Panc1 (cell line): ENCODE measurements at regions not wholly inside any gene's neighbourhood (a gene's known extent, or its start where the extent isn't known, plus 50 kb on each side); places are given as distances from the start of the nearest gene placed in this dataset.

Source experiments
- ATAC-seq: fragments of 200-7000 bp; cut with Tn5 transposase; 2 replicates; pipeline ENCODE4 v1.9.1; 2020; ENCODE audit warnings: mild to moderate bottlenecking, moderate library complexity
- BruUV-seq: library from RNA; stranded (reverse); fragments of 400-500 nt; replicated peaks from 2 replicates; lab custom pipeline; 2021; lab: Mats Ljungman, UMichigan
- CTCF ChIA-PET: fragments of 300-600 bp; sonication (Branson Sonifier 250); formaldehyde crosslinking; loops from one replicate; lab custom pipeline; 2022; ENCODE audit warnings: antibody characterized with exemption; lab: Charles Lee
- POLR2A ChIA-PET: fragments of 300-600 bp; sonication (Branson Sonifier 250); formaldehyde crosslinking; loops from one replicate; lab custom pipeline; 2022; ENCODE audit warnings: antibody characterized with exemption; lab: Charles Lee
- DNase-seq: peaks from one replicate; pipeline ENCODE4 v3.0.0-alpha.2; 2010; ENCODE audit warnings: low read depth, low spot score
- H3K27ac ChIP-seq: 2 replicates; pipeline ENCODE4 v1.5.1; 2011; ENCODE audit warnings: mild to moderate bottlenecking, low read length, inconsistent platforms
- H3K27me3 ChIP-seq: fragments of 200-500 bp; sonication (Bioruptor generic); 2 replicates; pipeline ENCODE4 v1.6.0; 2014; ENCODE audit warnings: low read length, inconsistent platforms; ENCODE audit not compliant: control insufficient read depth, insufficient read depth
- H3K36me3 ChIP-seq: fragments of 200-500 bp; sonication (Bioruptor generic); 2 replicates; pipeline ENCODE4 v1.5.1; 2014; ENCODE audit warnings: inconsistent platforms, mild to moderate bottlenecking, low read length, moderate library complexity; ENCODE audit not compliant: control insufficient read depth, insufficient read depth
- H3K4me1 ChIP-seq: 2 replicates; pipeline ENCODE4 v1.5.1; 2011; ENCODE audit warnings: inconsistent platforms, mild to moderate bottlenecking, low read length, moderate library complexity; ENCODE audit not compliant: control insufficient read depth, insufficient read depth
- H3K4me3 ChIP-seq, 2 experiments: 2 replicates each; pipeline ENCODE4 v1.5.1; 2011 to 2012; ENCODE audit warnings: low read depth in 2 of 2, low read length in 2 of 2, mild to moderate bottlenecking in 2 of 2, inconsistent platforms in 1 of 2, moderate library complexity in 1 of 2
- H3K9me3 ChIP-seq: fragments of 200-500 bp; sonication (Bioruptor generic); 2 replicates; pipeline ENCODE4 v1.5.1; 2014; ENCODE audit warnings: low read depth, mild to moderate bottlenecking, inconsistent platforms, low read length, moderate library complexity; ENCODE audit not compliant: control insufficient read depth, insufficient read depth
- POLR2AphosphoS5 ChIP-seq: IDR thresholded peaks from 2 replicates; pipeline ENCODE4 v1.6.1; 2012; ENCODE audit warnings: mild to moderate bottlenecking, low read depth, low read length, moderate library complexity
- SIN3A ChIP-seq: IDR thresholded peaks from 2 replicates; pipeline ENCODE4 v1.6.1; 2012; ENCODE audit warnings: low read depth, mild to moderate bottlenecking, low read length, moderate library complexity, borderline replicate concordance; ENCODE audit not compliant: insufficient read depth
- TCF7L2 ChIP-seq: IDR thresholded peaks from 2 replicates; pipeline ENCODE4 v1.6.1; 2011; ENCODE audit warnings: mild to moderate bottlenecking, low read depth, low read length, inconsistent platforms
- in situ Hi-C: cut with HindIII; loops from 2 replicates; pipeline ENCODE4 v1.10.0; 2016; ENCODE audit warnings: low sequenced_read_pairs, low pct_unique_long_range_greater_than_20kb
- intact Hi-C: fragments of 100-400 bp; cut with micrococcal nuclease; formaldehyde crosslinking; loops from one replicate; pipeline ENCODE4 v1.10.0; 2022; ENCODE audit not compliant: unreplicated experiment
- TF ChIP-seq, protein P1 (sequence below): fragments of 450-650 bp; IDR thresholded peaks from 2 replicates; pipeline ENCODE4 v1.5.1; 2017; ENCODE audit warnings: mild to moderate bottlenecking
- TF ChIP-seq, protein P2 (sequence below), 2 experiments: IDR thresholded peaks; 2 replicates each; pipeline ENCODE4 v1.6.1; 2011 to 2012; ENCODE audit warnings: low read depth in 2 of 2, control low read depth in 1 of 2, low read length in 1 of 2, mild to moderate bottlenecking in 1 of 2, moderate library complexity in 1 of 2; ENCODE audit not compliant: insufficient read depth in 1 of 2

DNA sequence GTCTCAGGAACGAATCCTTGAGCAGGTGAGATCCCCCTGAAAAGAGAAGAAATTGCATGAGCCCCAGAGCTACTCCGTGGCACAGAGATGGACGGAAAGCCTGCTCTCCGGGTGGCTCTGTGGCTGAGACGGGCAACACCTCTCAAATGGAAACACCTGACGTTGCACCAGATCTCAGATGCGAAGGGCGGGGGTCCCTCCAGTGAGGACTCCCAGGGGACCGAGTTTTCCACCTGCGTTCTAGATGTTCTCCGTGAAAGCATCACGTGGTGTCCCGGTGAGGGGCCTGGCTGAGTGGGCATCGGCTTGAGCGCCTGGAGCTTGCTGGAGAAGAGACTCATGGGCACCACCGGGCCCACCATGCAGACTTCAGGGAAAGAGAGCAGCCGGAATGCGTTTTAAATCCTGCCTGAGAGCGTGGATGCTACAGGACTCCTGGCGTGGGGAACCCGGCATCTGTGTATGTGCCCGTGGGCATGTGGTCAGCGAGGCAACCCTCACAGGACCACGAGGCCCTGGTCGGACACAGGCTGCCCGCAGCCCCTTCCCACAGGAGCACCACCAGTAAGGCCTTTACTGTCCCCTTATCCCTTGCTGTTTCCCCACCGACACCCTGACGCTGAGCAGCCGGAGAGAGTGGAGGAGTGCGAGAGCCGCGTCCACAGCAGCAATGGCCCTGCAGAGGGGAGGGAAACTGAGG is 378.4 kb upstream of the IRX4 start:
- no peak overlapping the region for H3K4me3 ChIP-seq
- H3K36me3 ChIP-seq: no peaks in the 10 kb centered on the region
- ChIA-PET POLR2A (no interaction called here), CTCF (no interaction called here)
- no peaks in the 10 kb centered on the region for H3K9me3 ChIP-seq
- no peaks in the 10 kb centered on the region for H3K4me1 ChIP-seq
- peaks cover 13% of the 10 kb centered on the region; the same call in 1 of the 2 replicates for H3K27me3 ChIP-seq
- DNase-seq: no peak
- no peak for TF ChIP-seq TCF7L2
- TF ChIP-seq POLR2AphosphoS5: no peak
- no peak for TF ChIP-seq SIN3A
- in situ Hi-C loops (no loop called here), intact Hi-C loops (no loop called here)
- ATAC-seq: no peak
- no peak overlapping the region for H3K27ac ChIP-seq
- BruUV-seq: no TSS peak

DNA sequence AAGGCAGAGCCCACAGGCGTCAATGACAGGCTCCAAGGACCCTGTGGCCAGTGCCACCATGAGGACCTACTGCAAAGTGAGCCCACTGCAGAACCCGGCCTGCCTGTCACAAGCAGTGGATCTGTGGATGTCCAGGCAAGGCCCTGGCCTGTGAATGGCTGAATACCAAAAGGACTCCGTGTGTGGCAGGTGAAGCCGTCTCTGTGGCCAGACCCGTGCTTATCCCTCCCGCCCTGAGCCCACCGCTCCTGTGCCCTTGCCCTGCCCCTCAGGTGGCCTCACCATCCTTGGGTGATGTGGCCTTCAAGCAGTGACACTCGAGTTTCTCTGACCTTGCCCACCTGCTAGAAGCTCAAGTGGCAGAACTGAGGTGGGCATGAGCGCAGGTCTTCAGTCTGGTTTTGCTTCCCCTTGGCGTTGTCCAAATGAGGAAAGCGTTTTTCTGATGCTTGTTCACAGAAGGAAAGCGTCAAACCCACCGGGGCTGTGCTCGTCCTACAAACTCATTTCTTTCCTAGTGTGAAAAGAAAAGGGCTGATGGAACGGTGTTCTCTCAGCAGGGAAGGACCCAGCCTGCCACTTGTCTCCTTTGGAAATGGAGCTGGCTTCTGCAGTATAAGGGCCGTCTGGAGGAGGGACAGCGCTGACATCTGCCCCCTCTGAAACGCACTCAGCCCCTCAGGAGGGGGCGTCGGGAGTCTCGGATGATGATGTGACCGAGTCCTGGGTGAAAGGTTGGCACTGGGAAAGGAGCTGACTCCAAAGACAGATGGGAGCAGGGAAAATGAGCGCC is 377.7 kb upstream of the IRX4 start:
- H3K36me3 ChIP-seq: no peaks in the 10 kb centered on the region
- intact Hi-C loops (no loop called here), in situ Hi-C loops (no loop called here)
- DNase-seq (no peak), ATAC-seq (no peak)
- TF ChIP-seq SIN3A: no peak
- TF ChIP-seq, protein P1, sequence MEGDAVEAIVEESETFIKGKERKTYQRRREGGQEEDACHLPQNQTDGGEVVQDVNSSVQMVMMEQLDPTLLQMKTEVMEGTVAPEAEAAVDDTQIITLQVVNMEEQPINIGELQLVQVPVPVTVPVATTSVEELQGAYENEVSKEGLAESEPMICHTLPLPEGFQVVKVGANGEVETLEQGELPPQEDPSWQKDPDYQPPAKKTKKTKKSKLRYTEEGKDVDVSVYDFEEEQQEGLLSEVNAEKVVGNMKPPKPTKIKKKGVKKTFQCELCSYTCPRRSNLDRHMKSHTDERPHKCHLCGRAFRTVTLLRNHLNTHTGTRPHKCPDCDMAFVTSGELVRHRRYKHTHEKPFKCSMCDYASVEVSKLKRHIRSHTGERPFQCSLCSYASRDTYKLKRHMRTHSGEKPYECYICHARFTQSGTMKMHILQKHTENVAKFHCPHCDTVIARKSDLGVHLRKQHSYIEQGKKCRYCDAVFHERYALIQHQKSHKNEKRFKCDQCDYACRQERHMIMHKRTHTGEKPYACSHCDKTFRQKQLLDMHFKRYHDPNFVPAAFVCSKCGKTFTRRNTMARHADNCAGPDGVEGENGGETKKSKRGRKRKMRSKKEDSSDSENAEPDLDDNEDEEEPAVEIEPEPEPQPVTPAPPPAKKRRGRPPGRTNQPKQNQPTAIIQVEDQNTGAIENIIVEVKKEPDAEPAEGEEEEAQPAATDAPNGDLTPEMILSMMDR: no peak
- TF ChIP-seq, protein P2, sequence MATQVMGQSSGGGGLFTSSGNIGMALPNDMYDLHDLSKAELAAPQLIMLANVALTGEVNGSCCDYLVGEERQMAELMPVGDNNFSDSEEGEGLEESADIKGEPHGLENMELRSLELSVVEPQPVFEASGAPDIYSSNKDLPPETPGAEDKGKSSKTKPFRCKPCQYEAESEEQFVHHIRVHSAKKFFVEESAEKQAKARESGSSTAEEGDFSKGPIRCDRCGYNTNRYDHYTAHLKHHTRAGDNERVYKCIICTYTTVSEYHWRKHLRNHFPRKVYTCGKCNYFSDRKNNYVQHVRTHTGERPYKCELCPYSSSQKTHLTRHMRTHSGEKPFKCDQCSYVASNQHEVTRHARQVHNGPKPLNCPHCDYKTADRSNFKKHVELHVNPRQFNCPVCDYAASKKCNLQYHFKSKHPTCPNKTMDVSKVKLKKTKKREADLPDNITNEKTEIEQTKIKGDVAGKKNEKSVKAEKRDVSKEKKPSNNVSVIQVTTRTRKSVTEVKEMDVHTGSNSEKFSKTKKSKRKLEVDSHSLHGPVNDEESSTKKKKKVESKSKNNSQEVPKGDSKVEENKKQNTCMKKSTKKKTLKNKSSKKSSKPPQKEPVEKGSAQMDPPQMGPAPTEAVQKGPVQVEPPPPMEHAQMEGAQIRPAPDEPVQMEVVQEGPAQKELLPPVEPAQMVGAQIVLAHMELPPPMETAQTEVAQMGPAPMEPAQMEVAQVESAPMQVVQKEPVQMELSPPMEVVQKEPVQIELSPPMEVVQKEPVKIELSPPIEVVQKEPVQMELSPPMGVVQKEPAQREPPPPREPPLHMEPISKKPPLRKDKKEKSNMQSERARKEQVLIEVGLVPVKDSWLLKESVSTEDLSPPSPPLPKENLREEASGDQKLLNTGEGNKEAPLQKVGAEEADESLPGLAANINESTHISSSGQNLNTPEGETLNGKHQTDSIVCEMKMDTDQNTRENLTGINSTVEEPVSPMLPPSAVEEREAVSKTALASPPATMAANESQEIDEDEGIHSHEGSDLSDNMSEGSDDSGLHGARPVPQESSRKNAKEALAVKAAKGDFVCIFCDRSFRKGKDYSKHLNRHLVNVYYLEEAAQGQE (IDR thresholded peaks at IDR 0.05; ENCODE audit: insufficient read depth in 1 of 2, low read depth in 2 of 2, low read length in 1 of 2): no peak
- TF ChIP-seq POLR2AphosphoS5: no peak
- no peak for TF ChIP-seq TCF7L2
- H3K4me1 ChIP-seq: no peaks in the 10 kb centered on the region
- peaks cover 11% of the 10 kb centered on the region; the same call in 1 of the 2 replicates for H3K27me3 ChIP-seq
- ChIA-PET CTCF (no interaction called here), POLR2A (no interaction called here)
- no TSS peak for BruUV-seq
- no peak overlapping the region for H3K27ac ChIP-seq
- H3K4me3 ChIP-seq: no peak overlapping the region
- H3K9me3 ChIP-seq: no peaks in the 10 kb centered on the region
